Calu3 (cell line): ENCODE measurements at regions not wholly inside any gene's neighbourhood (a gene's known extent, or its start where the extent isn't known, plus 50 kb on each side); places are given as distances from the start of the nearest gene placed in this dataset.

Source experiments
- BruUV-seq: library from RNA; stranded (reverse); fragments of 400-500 nt; replicated peaks from 2 replicates; lab custom pipeline; 2021; lab: Mats Ljungman, UMichigan
- CTCF ChIA-PET: fragments of 300-600 bp; sonication (Branson Sonifier 250); formaldehyde crosslinking; loops from one replicate; lab custom pipeline; 2022; ENCODE audit warnings: antibody characterized with exemption; lab: Charles Lee
- DNase-seq: peaks from one replicate; pipeline ENCODE4 v3.0.0; 2022
- H3K27ac Mint-ChIP-seq: one replicate; pipeline ENCODE4 v1.8.0; 2022; ENCODE audit warnings: mixed read lengths; ENCODE audit not compliant: unreplicated experiment
- H3K27me3 Mint-ChIP-seq: one replicate; pipeline ENCODE4 v1.8.0; 2022; ENCODE audit warnings: mixed read lengths; ENCODE audit not compliant: unreplicated experiment
- H3K36me3 Mint-ChIP-seq: one replicate; pipeline ENCODE4 v1.8.0; 2022; ENCODE audit warnings: mild to moderate bottlenecking, moderate library complexity, mixed read lengths; ENCODE audit not compliant: insufficient read depth, unreplicated experiment
- H3K4me1 Mint-ChIP-seq: one replicate; pipeline ENCODE4 v1.8.0; 2022; ENCODE audit warnings: mild to moderate bottlenecking, low read depth, mixed read lengths; ENCODE audit not compliant: unreplicated experiment
- H3K4me3 Mint-ChIP-seq: one replicate; pipeline ENCODE4 v1.8.0; 2022; ENCODE audit warnings: mild to moderate bottlenecking, low read depth, moderate library complexity, mixed read lengths; ENCODE audit not compliant: unreplicated experiment
- H3K9me3 Mint-ChIP-seq: one replicate; pipeline ENCODE4 v1.8.0; 2022; ENCODE audit warnings: low read depth, mixed read lengths; ENCODE audit not compliant: unreplicated experiment
- intact Hi-C: fragments of 100-400 bp; cut with micrococcal nuclease; formaldehyde crosslinking; loops from one replicate; pipeline ENCODE4 v1.10.0; 2022; ENCODE audit not compliant: unreplicated experiment
- TF ChIP-seq, protein P1 (sequence below): fragments of 200-600 bp; IDR thresholded peaks from one replicate; pipeline ENCODE4 v1.8.0; 2022; ENCODE audit warnings: antibody characterized with exemption; ENCODE audit not compliant: unreplicated experiment

DNA sequence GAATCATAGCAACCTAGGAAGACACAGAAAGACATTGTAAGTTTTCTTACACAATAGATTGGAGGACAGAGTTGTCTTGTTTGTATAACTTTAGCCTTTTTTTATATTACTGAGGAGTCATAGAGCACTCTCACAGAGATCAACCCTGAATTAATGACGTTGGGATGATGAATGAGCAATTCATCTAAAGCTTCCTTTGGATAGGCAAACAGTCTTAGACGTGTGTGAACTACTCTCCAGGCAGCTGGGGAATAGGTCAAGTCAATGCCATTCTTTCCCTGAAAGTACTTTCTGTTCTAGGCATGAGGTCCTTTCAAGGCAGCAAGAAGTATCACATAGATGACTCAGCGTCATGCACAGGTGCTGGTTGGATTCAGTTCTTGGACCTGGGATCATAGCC lies 369.1 kb upstream of the NOVA1 start:
- no peak for DNase-seq

GRCh38 chr14:26974965-26975364 lies 377.1 kb upstream of the NOVA1 start:
- no peaks in the 10 kb centered on the region for H3K4me1 Mint-ChIP-seq
- BruUV-seq, result no TSS peak
- no peak for DNase-seq
- no peak overlapping the region for H3K4me3 Mint-ChIP-seq
- intact Hi-C loops, result no loop called here
- CTCF ChIA-PET, result no interaction called here
- no peaks in the 10 kb centered on the region for H3K36me3 Mint-ChIP-seq
- no peak overlapping the region for H3K27ac Mint-ChIP-seq
- no peaks in the 10 kb centered on the region for H3K27me3 Mint-ChIP-seq
- TF ChIP-seq, protein P1, sequence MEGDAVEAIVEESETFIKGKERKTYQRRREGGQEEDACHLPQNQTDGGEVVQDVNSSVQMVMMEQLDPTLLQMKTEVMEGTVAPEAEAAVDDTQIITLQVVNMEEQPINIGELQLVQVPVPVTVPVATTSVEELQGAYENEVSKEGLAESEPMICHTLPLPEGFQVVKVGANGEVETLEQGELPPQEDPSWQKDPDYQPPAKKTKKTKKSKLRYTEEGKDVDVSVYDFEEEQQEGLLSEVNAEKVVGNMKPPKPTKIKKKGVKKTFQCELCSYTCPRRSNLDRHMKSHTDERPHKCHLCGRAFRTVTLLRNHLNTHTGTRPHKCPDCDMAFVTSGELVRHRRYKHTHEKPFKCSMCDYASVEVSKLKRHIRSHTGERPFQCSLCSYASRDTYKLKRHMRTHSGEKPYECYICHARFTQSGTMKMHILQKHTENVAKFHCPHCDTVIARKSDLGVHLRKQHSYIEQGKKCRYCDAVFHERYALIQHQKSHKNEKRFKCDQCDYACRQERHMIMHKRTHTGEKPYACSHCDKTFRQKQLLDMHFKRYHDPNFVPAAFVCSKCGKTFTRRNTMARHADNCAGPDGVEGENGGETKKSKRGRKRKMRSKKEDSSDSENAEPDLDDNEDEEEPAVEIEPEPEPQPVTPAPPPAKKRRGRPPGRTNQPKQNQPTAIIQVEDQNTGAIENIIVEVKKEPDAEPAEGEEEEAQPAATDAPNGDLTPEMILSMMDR, result no peak
- H3K9me3 Mint-ChIP-seq, result peaks cover 2% of the 10 kb centered on the region

More for the DNA sequence above, 369.1 kb upstream of the NOVA1 start:
- BruUV-seq, result no TSS peak
- no peaks in the 10 kb centered on the region for H3K36me3 Mint-ChIP-seq
- no peak overlapping the region for H3K27ac Mint-ChIP-seq
- H3K4me1 Mint-ChIP-seq, result no peaks in the 10 kb centered on the region
- intact Hi-C loops, result no loop called here
- H3K4me3 Mint-ChIP-seq, result no peak overlapping the region
- CTCF ChIA-PET, result no interaction called here
- TF ChIP-seq, protein P1, result no peak
- no peaks in the 10 kb centered on the region for H3K27me3 Mint-ChIP-seq
- H3K9me3 Mint-ChIP-seq, result peaks cover 4% of the 10 kb centered on the region

GRCh38 chr14:26982071-26982470 lies 384.2 kb upstream of the NOVA1 start:
- H3K27me3 Mint-ChIP-seq, result no peaks in the 10 kb centered on the region
- no peak overlapping the region for H3K4me3 Mint-ChIP-seq
- no peaks in the 10 kb centered on the region for H3K36me3 Mint-ChIP-seq
- TF ChIP-seq, protein P1, result no peak
- CTCF ChIA-PET, result no interaction called here
- peaks cover 4% of the 10 kb centered on the region for H3K9me3 Mint-ChIP-seq
- intact Hi-C loops, result no loop called here
- H3K27ac Mint-ChIP-seq, result no peak overlapping the region
- H3K4me1 Mint-ChIP-seq, result no peaks in the 10 kb centered on the region
- no TSS peak for BruUV-seq
- no peak for DNase-seq

DNA sequence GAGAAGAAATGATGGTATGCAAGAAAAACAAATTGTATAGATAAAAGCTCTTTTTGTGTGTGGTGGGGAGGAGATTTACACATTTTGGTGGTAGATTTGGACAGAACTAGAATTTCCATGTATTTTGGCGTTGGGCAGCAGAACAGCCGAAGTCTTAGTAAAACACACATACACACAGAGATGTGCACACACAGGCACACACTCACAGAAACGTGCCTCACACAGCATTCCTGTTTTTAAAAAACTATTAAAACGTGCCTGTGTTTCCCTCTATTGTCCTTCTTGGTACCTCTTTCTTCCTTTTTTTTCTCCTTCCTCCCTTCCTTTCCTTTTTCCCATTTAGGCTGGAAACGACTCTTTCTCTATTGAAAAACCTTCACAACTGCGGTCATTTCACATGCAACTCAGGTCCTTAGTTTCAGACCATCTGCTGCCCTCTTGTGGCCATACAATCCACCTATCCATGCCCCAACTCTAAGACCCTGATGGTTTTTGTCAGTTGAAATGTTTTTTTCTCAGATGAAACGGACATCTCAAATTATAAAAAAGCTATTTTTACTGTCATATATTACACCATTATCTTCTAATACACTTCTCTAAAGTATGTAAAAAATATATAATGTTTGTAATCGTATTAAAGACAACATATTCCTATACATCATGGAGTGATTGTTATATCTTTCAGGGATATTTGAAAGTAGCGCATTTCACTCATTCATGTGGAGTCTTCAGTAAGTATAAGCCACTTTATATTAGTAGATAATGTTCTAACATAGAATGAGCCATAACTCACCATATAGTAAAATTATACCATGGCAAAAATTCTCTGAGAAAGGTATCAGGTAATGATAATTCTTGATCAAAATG lies 386.7 kb upstream of the NOVA1 start:
- intact Hi-C loops, result no loop called here
- H3K36me3 Mint-ChIP-seq, result no peaks in the 10 kb centered on the region
- BruUV-seq, result no TSS peak
- CTCF ChIA-PET, result no interaction called here
- TF ChIP-seq, protein P1, result peak; percentile 54
- H3K27ac Mint-ChIP-seq, result no peak overlapping the region
- H3K4me3 Mint-ChIP-seq, result peak overlapping the region; percentile 15
- DNase-seq, result peak; percentile 48
- H3K9me3 Mint-ChIP-seq, result peaks cover 4% of the 10 kb centered on the region
- H3K4me1 Mint-ChIP-seq, result no peaks in the 10 kb centered on the region
- H3K27me3 Mint-ChIP-seq, result no peaks in the 10 kb centered on the region
